ENCODE measurements at regions not wholly inside any gene's neighbourhood (a gene's known extent, or its start where the extent isn't known, plus 50 kb on each side); places are given as distances from the start of the nearest gene placed in this dataset.

DNA sequence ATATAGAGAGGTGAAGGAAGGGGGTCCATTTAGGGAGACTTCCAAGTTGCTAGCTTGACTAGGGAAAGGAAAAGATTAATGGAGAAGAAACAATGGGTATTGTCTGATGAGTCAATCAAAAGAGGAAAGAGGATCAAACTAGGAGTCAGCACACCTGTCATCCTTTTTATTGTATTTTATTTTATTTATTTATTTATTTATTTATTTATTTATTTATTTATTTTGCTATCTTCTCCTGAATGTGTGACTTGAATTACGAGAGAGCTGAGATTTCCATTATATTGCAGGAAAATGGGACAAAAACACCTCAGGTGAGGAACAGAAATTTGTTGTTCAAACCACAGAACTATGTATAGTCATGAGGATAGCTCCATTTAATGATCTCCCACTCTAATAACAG is 58.9 kb downstream of the NUDT11 start:
- no peak for DNase-seq

DNA sequence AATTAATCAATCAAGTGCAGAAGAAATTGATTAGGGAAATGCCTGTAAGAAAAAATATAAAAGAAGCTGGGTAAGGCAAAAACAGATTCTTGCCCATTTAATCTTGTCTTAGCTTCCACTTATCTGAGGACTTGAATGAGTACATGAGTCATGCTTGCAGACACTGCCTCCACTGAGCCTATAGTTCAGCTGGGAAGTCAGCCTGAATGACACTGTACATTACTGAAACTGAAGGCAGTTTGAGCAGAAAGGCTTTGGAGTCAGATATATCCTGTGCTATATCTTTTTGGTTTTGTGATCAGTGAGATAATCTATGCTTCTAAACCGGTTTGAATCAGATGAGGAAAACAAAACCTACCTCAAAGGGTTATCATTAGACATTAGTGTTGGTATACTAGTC is 61.3 kb downstream of the NUDT11 start:
- DNase-seq, result no peak

DNA sequence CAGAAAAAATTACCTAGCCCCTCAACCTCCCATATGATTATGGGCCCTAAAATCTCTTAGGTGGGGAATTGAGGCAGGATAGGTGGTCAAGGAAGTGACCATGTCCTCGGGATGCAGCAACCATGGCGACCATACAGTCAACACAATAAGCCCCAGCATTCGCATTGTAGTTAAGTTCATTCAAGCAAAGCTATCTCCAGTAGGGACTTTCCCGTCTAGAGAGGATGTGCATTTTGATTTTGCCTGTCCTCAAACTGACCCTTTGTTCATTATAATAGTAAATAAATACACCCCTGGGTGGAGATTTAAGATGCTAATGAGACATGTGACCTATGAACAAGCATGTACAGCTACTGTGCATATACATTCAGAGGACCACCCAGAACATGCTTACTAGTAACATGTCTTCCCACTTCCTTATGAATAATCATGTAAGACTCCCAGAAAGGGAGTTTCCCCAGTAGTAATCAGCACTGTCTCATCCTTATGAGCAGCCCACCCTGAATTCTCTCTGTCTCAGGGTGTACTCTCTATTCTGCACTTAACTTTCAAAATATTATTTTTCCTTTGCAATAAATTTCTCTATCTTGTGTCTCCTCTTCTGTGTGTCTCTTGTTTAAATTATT is 74.3 kb downstream of the NUDT11 start:
- no peak for DNase-seq

DNA sequence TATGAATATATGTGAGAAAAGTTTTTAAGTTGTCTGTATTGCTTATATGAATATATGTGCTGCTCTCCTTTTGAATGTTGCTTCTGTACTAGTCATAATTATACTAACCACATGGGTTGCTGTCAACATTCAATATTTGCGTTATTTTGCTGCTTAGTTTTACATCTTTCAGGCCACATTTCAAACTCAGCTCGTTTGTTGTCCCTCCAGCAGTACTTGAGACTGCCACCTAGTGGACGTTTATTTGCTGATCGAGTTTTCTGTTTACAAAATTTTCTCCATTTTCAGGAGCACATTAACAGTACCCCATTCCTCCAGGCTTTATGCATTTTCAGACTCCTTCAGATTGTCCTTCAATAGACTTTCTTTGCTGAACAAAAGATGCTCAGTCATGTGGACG is 75.8 kb downstream of the NUDT11 start:
- no peak for DNase-seq

DNA sequence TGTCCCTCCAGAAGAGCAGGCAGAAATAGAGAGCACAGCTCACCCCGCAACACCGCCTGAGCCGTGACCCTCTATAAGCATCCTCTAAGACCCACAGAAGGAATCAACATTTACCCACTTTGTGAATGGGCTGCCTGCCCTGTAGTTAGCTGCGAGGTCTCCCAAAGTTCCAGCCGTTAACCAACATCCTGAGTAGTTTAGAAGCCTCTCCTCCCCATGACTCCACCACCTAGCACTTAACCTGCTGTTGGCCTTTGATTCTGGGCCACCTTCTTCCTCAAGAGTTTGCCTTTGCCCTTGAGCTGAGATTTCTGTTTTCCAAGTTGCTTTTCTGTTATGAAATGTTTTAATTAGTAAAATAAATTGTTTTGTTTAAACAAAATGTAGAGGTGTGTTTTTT is 75.8 kb downstream of the NUDT10 start:
- no peak for DNase-seq

DNA sequence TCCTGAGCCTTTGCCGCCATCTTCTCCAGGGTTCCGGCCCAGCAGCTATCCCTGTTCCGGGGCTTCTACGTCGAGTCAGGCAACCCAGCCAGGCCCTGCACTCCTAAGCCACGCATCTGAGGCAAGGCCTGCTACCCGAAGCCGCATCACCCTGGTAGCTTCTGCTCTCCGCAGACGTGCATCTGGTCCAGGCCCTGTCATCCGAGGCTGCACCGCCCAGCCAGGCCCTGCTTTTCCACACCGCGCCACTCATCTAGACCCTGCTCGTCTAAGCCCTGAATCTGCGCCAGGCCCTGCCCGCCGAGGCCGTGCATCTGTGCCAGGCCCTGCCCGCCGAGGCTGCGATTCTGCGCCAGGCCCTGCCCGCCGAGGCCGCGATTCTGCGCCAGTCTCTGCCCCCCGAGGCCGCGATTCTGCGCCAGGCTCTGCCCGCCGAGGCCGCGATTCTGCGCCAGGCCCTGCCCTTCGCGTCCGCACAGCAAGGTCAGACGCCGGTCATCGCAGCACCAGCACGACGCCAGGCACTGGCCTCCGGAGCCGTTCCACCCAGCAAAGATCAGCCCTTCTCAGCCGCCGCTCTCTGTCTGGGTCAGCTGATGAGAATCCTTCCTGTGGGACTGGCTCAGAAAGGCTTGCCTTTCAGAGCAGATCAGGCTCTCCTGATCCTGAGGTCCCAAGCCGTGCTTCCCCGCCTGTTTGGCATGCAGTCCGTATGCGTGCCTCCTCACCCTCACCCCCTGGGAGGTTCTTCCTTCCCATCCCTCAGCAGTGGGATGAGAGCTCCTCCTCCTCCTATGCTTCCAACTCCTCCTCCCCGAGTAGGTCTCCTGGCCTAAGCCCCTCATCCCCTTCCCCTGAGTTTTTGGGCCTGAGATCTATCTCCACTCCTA is 75.1 kb downstream of the NUDT10 start:
- no peak for DNase-seq

DNA sequence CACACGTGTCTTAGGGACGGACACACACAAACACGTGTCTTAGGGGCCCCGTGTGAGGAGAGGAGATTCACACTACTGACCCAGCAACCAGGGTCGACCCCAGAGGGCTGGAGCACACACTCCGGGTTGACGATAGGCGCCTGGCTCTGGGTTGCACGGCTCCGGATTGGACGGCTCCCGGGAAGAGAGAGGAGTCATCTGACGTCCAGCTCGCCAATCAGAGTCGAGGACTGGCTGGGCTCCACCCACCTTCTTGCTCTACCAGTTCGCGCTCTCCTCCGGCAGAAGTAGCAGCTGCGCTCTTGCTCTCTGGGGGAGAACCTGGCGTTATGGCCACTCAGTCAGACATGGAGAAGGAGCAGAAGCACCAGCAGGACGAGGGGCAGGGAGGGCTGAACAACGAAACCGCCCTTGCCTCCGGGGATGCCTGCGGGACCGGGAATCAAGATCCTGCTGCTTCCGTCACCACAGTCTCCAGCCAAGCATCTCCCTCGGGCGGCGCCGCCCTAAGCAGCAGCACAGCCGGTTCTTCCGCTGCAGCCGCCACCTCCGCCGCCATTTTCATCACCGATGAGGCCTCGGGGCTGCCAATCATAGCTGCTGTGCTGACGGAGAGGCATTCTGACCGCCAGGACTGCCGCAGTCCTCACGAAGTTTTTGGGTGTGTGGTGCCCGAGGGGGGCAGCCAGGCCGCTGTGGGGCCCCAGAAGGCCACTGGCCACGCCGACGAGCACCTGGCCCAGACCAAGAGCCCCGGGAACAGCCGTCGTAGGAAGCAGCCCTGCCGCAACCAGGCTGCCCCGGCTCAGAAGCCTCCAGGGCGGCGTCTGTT is 74.3 kb downstream of the NUDT10 start:
- DNase-seq, result no peak

DNA sequence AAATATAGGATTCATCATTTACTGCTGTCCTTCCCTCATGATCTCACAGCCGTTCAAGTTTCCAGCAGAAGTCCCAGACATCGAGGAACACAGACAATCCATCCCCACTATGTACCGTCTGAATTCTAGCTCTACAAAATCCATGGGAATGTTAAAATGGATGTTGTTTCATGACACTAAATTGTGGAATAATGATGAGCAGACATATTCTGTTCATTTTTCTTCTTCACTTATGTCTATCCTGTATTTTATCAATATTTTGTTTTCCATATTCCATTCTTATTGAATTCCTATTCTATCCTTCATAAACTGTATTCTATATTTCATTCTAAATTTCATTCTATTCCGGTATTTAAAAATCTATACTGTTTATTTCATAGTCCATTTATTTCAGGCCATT is 71.8 kb downstream of the NUDT10 start:
- no peak for DNase-seq

DNA sequence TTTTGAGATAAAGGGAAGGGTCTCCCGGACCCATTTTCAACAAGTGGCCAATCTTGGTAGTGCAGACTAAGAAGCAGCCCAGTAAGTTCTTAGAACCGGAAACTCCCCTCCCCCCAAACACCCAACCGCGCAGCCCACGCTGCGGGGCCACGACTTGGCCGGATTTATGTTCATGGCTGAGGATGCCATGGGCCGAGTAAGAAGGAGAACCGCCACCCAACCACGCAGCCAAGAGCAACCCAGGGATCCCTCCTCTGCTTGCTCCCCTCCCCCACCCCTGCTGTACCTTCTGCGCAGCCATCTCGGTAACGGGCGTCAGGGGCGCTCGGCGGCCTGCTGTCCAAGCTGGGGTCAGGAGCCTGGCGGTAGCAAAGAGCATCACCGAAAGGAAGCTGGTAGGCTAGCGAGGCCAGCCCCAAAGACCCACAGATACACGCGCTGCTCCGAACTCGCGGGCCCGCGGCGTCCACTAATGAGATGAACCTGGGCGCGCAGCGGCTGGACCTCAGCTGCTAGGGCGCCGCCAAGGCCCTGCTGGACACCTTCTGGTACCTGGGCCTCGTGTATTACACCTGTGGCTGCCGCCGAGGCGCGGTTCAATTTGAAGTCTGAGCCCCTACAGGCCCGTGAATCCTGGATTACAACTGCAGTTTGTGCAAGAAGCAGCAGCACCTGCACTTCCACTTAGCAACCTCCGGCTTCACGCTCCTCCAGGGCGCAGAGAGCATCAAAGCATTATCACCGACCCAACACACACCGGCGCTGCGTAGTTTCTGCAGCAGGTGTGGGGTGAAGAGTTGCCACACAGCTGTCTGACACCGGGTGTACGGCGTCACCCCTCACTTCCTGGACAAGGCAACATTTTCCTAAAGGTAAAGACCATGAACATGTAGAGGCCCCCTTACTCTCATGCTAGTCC is 63.4 kb downstream of the NUDT10 start:
- DNase-seq, result peak; percentile 84

DNA sequence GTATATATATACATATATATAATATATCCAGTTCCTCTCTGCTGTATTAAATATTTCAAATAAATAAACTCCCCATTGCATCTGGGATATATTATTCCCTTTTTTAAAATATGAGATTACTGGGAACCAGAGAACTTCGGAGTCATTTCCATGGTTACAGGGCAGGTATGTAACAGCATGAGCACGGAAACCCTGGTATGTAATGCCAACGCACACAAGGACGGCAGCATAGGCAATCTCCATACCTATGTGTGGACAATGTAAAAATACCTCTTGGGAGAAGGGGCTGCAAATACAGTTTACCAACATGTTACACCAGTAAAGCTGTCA is 62.8 kb downstream of the NUDT10 start:
- DNase-seq, result no peak

Measured in right kidney (tissue), 1 donor.